GM19324 (cell line): ENCODE measurements at regions not wholly inside any gene's neighbourhood (a gene's known extent, or its start where the extent isn't known, plus 50 kb on each side); places are given as distances from the start of the nearest gene placed in this dataset.
"Not testable (repeated sequence)": the region's sequence is repeated elsewhere in the genome, so short reads cannot be mapped to it uniquely, and the experiment has no call there.

Source experiments
- ATAC-seq: cut with Tn5 transposase; IDR thresholded peaks from one replicate; pipeline ENCODE4 v1.9.1; 2021; ENCODE audit warnings: mild to moderate bottlenecking, moderate library complexity; ENCODE audit not compliant: unreplicated experiment, low FRiP score

- not testable (repeated sequence) for ATAC-seq
Measured at GRCh38 chr6:27775138-27775795, 136.9 kb downstream of the OR2B2 start.

- ATAC-seq, result not testable (repeated sequence)
Measured at GRCh38 chr6:27774264-27774600, 138.0 kb downstream of the OR2B2 start.

GRCh38 chr6:27773542-27774263, 138.5 kb downstream of the OR2B2 start:
- ATAC-seq, result not testable (repeated sequence)

GRCh38 chr6:27772261-27773001, 139.8 kb downstream of the OR2B2 start:
- ATAC-seq, result peak; percentile 73

- ATAC-seq, result no peak
Measured at GRCh38 chr6:27771235-27771634, 141.0 kb downstream of the OR2B2 start.

GRCh38 chr6:27770724-27771123, 141.5 kb downstream of the OR2B2 start:
- ATAC-seq, result no peak

GRCh38 chr6:27768556-27768955, 143.6 kb downstream of the OR2B2 start:
- ATAC-seq, result no peak

- ATAC-seq, result no peak
Measured at GRCh38 chr6:27767851-27768250, 144.3 kb downstream of the OR2B2 start.

GRCh38 chr6:27766405-27766804, 145.8 kb downstream of the OR2B2 start:
- no peak for ATAC-seq

GRCh38 chr6:27765028-27765590, 147.1 kb downstream of the OR2B2 start:
- ATAC-seq, result no peak

- no peak for ATAC-seq
Measured at GRCh38 chr6:27761391-27761790, 150.8 kb downstream of the OR2B2 start.

GRCh38 chr6:27760464-27760863, 151.7 kb downstream of the OR2B2 start:
- no peak for ATAC-seq

- ATAC-seq, result no peak
Measured at GRCh38 chr6:27759930-27760329, 152.3 kb downstream of the OR2B2 start.

- ATAC-seq, result no peak
Measured at GRCh38 chr6:27758491-27758890, 153.7 kb downstream of the OR2B2 start.

- no peak for ATAC-seq
Measured at GRCh38 chr6:27757307-27757706, 154.9 kb downstream of the OR2B2 start.

- no peak for ATAC-seq
Measured at GRCh38 chr6:27755768-27756167, 156.4 kb downstream of the OR2B2 start.

- ATAC-seq, result no peak
Measured at GRCh38 chr6:27754408-27754782, 157.8 kb downstream of the OR2B2 start.

- ATAC-seq, result no peak
Measured at GRCh38 chr6:27753668-27754407, 158.4 kb downstream of the OR2B2 start.

GRCh38 chr6:27752038-27752885, 159.9 kb downstream of the OR2B2 start:
- ATAC-seq, result peak; percentile 45

GRCh38 chr6:27748661-27749060, 163.5 kb downstream of the OR2B2 start:
- no peak for ATAC-seq
